ENCODE measurements at regions not wholly inside any gene's neighbourhood (a gene's known extent, or its start where the extent isn't known, plus 50 kb on each side); places are given as distances from the start of the nearest gene placed in this dataset.

GRCh38 chr10:21431799-21432198, 93.7 kb downstream of the SKIDA1 start:
- TF ChIP-seq ZNF274 (IDR thresholded peaks at IDR 0.05; ENCODE audit: low read depth, low read length) (no peak), YY1 (IDR thresholded peaks at IDR 0.05; ENCODE audit: insufficient read depth, insufficient read length) (no peak), SUZ12 (IDR thresholded peaks at IDR 0.05; ENCODE audit: extremely low read depth, insufficient read depth, insufficient read length) (no peak)

All from NT2/D1 (cell line).